ENCODE measurements at regions not wholly inside any gene's neighbourhood (a gene's known extent, or its start where the extent isn't known, plus 50 kb on each side); places are given as distances from the start of the nearest gene placed in this dataset.

DNA sequence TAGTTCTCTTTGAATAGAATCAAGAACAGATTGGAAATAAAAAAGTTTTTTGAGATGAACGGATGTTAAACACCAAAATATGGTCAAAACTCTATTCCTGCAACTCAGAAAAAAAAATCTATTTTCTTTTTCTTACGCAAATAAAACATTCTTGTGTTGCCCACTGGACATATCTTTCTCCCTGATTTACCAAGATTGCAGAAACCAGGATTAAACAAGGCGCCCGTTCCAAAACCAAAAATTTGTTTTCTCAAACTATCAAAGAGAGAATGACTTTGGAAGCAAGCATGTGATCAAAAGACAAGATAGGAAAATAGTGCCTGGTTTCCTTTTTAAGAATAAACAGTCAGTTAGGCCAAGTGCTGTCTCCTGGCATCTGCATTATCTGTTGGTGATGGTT, 273.1 kb downstream of the CLIC5 start:
- TF ChIP-seq, protein P1, sequence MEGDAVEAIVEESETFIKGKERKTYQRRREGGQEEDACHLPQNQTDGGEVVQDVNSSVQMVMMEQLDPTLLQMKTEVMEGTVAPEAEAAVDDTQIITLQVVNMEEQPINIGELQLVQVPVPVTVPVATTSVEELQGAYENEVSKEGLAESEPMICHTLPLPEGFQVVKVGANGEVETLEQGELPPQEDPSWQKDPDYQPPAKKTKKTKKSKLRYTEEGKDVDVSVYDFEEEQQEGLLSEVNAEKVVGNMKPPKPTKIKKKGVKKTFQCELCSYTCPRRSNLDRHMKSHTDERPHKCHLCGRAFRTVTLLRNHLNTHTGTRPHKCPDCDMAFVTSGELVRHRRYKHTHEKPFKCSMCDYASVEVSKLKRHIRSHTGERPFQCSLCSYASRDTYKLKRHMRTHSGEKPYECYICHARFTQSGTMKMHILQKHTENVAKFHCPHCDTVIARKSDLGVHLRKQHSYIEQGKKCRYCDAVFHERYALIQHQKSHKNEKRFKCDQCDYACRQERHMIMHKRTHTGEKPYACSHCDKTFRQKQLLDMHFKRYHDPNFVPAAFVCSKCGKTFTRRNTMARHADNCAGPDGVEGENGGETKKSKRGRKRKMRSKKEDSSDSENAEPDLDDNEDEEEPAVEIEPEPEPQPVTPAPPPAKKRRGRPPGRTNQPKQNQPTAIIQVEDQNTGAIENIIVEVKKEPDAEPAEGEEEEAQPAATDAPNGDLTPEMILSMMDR (IDR thresholded peaks at IDR 0.05; ENCODE audit: borderline replicate concordance, extremely low read depth, low read length, poor library complexity, severe bottlenecking): no peak
- TF ChIP-seq EZH2 (IDR thresholded peaks at IDR 0.05; ENCODE audit: borderline replicate concordance, low read depth, low read length, severe bottlenecking): no peak
